OCI-LY7 (cell line): ENCODE measurements at regions not wholly inside any gene's neighbourhood (a gene's known extent, or its start where the extent isn't known, plus 50 kb on each side); places are given as distances from the start of the nearest gene placed in this dataset.

ENCODE experiments used
- BruUV-seq: library from RNA; stranded (reverse); fragments of 400-500 nt; replicated peaks from 2 replicates; lab custom pipeline; 2021; lab: Mats Ljungman, UMichigan
- CTCF ChIA-PET: fragments of 300-600 bp; sonication (Branson Sonifier 250); formaldehyde crosslinking; loops from one replicate; lab custom pipeline; 2022; ENCODE audit warnings: antibody characterized with exemption; ENCODE audit not compliant: unreplicated experiment; lab: Charles Lee
- POLR2A ChIA-PET: fragments of 300-600 bp; sonication (Branson Sonifier 250); formaldehyde crosslinking; loops from one replicate; lab custom pipeline; 2022; ENCODE audit warnings: antibody characterized with exemption; lab: Charles Lee
- DNase-seq: peaks from one replicate; pipeline ENCODE4 v3.0.0-alpha.2; 2015; ENCODE audit warnings: low spot score
- H2AFZ ChIP-seq: fragments of 200-600 bp; sonication (generic), shearing (Covaris generic); 2 replicates; pipeline ENCODE4 v1.6.1; 2014; ENCODE audit warnings: mild to moderate bottlenecking, antibody characterized with exemption, low read length, moderate library complexity
- H3K27ac ChIP-seq: fragments of 200-600 bp; sonication (generic); 2 replicates; pipeline ENCODE4 v1.5.1; 2014; ENCODE audit warnings: mixed run types, low read depth, mild to moderate bottlenecking, moderate library complexity, low read length, inconsistent platforms; ENCODE audit not compliant: poor library complexity, severe bottlenecking
- H3K36me3 ChIP-seq: fragments of 200-600 bp; sonication (generic); 2 replicates; pipeline ENCODE4 v1.6.1; 2014; ENCODE audit warnings: mild to moderate bottlenecking, antibody characterized with exemption, low read length, moderate library complexity, mixed read lengths; ENCODE audit not compliant: insufficient read depth
- H3K4me1 ChIP-seq: fragments of 200-600 bp; sonication (generic); 2 replicates; pipeline ENCODE4 v1.5.1; 2014; ENCODE audit warnings: mild to moderate bottlenecking, low read length; ENCODE audit not compliant: insufficient read depth, poor library complexity, severe bottlenecking
- H3K4me2 ChIP-seq: fragments of 200-600 bp; sonication (generic); 2 replicates; pipeline ENCODE4 v1.6.1; 2014; ENCODE audit warnings: mild to moderate bottlenecking, low read length
- H3K4me3 ChIP-seq: fragments of 200-600 bp; sonication (generic); 2 replicates; pipeline ENCODE4 v1.5.1; 2014; ENCODE audit warnings: mild to moderate bottlenecking, low read depth, low read length; ENCODE audit not compliant: poor library complexity, severe bottlenecking
- H3K79me2 ChIP-seq: fragments of 200-600 bp; sonication (generic); 2 replicates; pipeline ENCODE4 v1.6.1; 2016; ENCODE audit warnings: low read depth, mild to moderate bottlenecking, low read length, moderate library complexity, mixed read lengths; ENCODE audit not compliant: insufficient read depth
- H3K9me2 ChIP-seq: fragments of 200-600 bp; sonication (generic); 2 replicates; pipeline ENCODE4 v1.6.1; 2016; ENCODE audit warnings: mild to moderate bottlenecking, low read length, mixed read lengths; ENCODE audit not compliant: insufficient read depth
- H3K9me3 ChIP-seq: fragments of 200-600 bp; sonication (generic); 2 replicates; pipeline ENCODE4 v1.6.1; 2014; ENCODE audit warnings: mild to moderate bottlenecking, mixed run types, low read length, mixed read lengths
- H4K20me1 ChIP-seq: fragments of 200-600 bp; sonication (generic); 2 replicates; pipeline ENCODE4 v1.6.1; 2014; ENCODE audit warnings: mild to moderate bottlenecking, antibody characterized with exemption, low read length, moderate library complexity, mixed read lengths; ENCODE audit not compliant: insufficient read depth
- CTCF ChIP-seq: fragments of 200-600 bp; sonication (generic); conservative IDR thresholded peaks from 2 replicates; pipeline ENCODE4 v1.5.1; 2014; ENCODE audit warnings: mild to moderate bottlenecking, antibody characterized with exemption, low read length, moderate library complexity, mixed read lengths
- EZH2phosphoT487 ChIP-seq: fragments of 200-600 bp; sonication (generic); IDR thresholded peaks from 2 replicates; pipeline ENCODE4 v1.6.1; 2018; ENCODE audit warnings: low read depth, borderline replicate concordance, mild to moderate bottlenecking, mixed run types, antibody characterized with exemption, low read length, moderate library complexity, mixed read lengths
- intact Hi-C: fragments of 100-400 bp; cut with micrococcal nuclease; formaldehyde crosslinking; loops from one replicate; pipeline ENCODE4 v1.10.0; 2022; ENCODE audit not compliant: unreplicated experiment

DNA sequence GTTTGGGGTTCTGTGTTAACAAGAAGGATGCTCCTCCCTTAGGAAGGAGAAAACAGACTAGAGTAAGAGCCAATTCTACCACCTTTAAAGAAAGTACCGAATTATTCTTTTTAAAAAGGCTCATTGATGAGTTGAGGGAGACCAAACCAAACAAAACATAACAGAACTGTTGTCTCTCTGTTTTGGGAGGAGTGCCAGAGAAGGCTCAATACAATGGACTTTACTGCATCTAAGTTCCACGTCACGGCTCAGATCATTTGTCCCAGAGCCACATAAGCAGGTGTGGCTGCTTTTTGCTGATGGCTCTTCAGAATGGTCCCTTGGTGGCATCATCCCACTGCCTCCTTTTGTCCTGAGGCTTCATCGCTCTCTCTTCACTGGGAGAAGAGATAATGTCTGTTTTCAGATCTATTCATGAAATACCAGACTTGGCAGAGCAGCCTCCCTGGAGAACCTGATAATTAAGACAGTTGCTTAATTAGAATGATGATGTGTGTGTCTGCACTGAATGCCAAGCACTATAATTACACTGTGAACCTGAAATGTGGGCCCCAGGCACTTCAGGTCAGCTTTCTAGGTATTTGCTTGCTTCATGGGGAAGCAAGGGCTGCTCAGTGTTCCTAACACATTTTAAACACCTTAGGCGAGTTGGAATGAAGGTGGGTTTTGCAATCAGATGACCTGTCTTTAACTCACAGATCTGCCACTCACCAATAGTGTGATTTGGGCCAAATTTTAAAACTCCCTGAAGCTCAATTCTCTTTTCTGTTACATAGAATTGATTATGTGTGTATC, 335.2 kb upstream of the MCTP2 start:
- no TSS peak for BruUV-seq
- CTCF ChIA-PET = no interaction called here
- H3K27ac ChIP-seq = no peak overlapping the region

DNA sequence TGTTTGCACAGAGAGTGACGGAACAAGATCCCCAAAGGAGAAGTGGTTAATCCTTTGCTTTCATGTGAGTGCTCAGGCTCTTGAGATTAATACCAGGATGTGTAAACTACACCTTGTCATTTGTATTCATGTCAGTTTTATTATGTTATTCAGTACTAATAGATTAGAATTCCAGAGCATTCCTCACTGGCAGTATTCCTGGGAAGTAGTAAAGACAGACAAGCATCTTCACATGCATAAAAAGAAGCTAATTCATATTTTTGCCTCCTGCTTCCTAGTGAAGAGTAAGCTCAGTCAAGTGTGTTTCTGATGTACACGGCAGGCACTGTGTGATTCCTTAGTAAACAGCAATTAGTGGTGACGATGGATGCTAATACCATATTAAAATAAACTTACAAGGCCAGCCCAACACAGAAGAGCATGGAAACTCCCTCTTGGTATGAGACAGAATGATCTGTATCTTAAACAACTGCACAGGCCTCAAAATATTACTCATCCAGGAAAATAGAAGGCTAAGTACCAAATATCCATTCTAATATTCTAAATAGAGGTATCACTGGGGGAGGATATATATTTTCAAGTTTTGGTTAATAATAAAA, 336.8 kb upstream of the MCTP2 start:
- H3K4me1 ChIP-seq = no peaks in the 10 kb centered on the region
- no peaks in the 10 kb centered on the region for H4K20me1 ChIP-seq
- no peaks in the 10 kb centered on the region for H3K79me2 ChIP-seq
- TF ChIP-seq EZH2phosphoT487 (no peak), CTCF (no peak)
- H3K4me2 ChIP-seq = no peak overlapping the region
- H3K9me2 ChIP-seq = no peaks in the 10 kb centered on the region
- H3K27ac ChIP-seq = no peak overlapping the region
- no peak overlapping the region for H3K4me3 ChIP-seq
- no peak overlapping the region for H2AFZ ChIP-seq
- ChIA-PET POLR2A (no interaction called here), CTCF (no interaction called here)
- no TSS peak for BruUV-seq
- no peaks in the 10 kb centered on the region for H3K9me3 ChIP-seq
- no peaks in the 10 kb centered on the region for H3K36me3 ChIP-seq
- intact Hi-C loops = no loop called here
- DNase-seq = no peak

More for the DNA sequence above, 335.2 kb upstream of the MCTP2 start:
- H2AFZ ChIP-seq = no peak overlapping the region
- DNase-seq = no peak
- no peaks in the 10 kb centered on the region for H3K79me2 ChIP-seq
- no peak for TF ChIP-seq EZH2phosphoT487
- TF ChIP-seq CTCF = no peak
- no peaks in the 10 kb centered on the region for H3K9me2 ChIP-seq
- no peaks in the 10 kb centered on the region for H4K20me1 ChIP-seq
- POLR2A ChIA-PET = no interaction called here
- no peaks in the 10 kb centered on the region for H3K4me1 ChIP-seq
- H3K4me2 ChIP-seq = no peak overlapping the region
- no peak overlapping the region for H3K4me3 ChIP-seq
- no peaks in the 10 kb centered on the region for H3K36me3 ChIP-seq
- H3K9me3 ChIP-seq = no peaks in the 10 kb centered on the region
- intact Hi-C loops = no loop called here

GRCh38 chr15:93887151-93887550, 344.2 kb upstream of the MCTP2 start:
- Histone ChIP-seq H3K27ac (no peak overlapping the region), H3K4me3 (no peak overlapping the region), H3K79me2 (no peaks in the 10 kb centered on the region), H3K9me2 (no peaks in the 10 kb centered on the region), H3K9me3 (no peaks in the 10 kb centered on the region), H4K20me1 (no peaks in the 10 kb centered on the region), H3K36me3 (no peaks in the 10 kb centered on the region), H3K4me1 (no peaks in the 10 kb centered on the region), H3K4me2 (no peak overlapping the region), H2AFZ (no peak overlapping the region)
- no TSS peak for BruUV-seq
- DNase-seq = no peak
- no peak for TF ChIP-seq CTCF
- TF ChIP-seq EZH2phosphoT487 = no peak
- CTCF ChIA-PET = no interaction called here
- intact Hi-C loops = no loop called here
- POLR2A ChIA-PET = interaction anchor here (0.6 kb wide), 1 partner anchor 71 kb away, joined by 6 read pairs; no protein-coding TSS in a partner anchor
